ENCODE measurements at regions not wholly inside any gene's neighbourhood (a gene's known extent, or its start where the extent isn't known, plus 50 kb on each side); places are given as distances from the start of the nearest gene placed in this dataset.

- Histone ChIP-seq H3K9ac (ENCODE audit: insufficient read depth in 1 of 2, low read depth in 2 of 2, low read length in 2 of 2) (no peak overlapping the region), H3K4me3 (no peak overlapping the region), H3K27me3 (ENCODE audit: control insufficient read depth in 2 of 2, insufficient read depth in 2 of 2, low read length in 2 of 2) (peaks cover 2 to 39% of the 10 kb centered on the region in 2 experiments; a peak in 2 of 5 replicates), H3K4me1 (replicated peaks in 1 of 2; ENCODE audit: control insufficient read depth in 2 of 2, insufficient read depth in 2 of 2, low read length in 2 of 2) (no peaks in the 10 kb centered on the region), H3K36me3 (ENCODE audit: control insufficient read depth, insufficient read depth, low read length) (no peaks in the 10 kb centered on the region), H3K79me2 (ENCODE audit: control insufficient read depth, insufficient read depth, low read length) (no peaks in the 10 kb centered on the region), H3K27ac (ENCODE audit: extremely low read depth, low read depth, low read length) (no peak overlapping the region), H3K4me2 (ENCODE audit: insufficient read depth, low read length) (no peak overlapping the region), H3K9me1 (ENCODE audit: control insufficient read depth, insufficient read depth, low read length) (no peaks in the 10 kb centered on the region), H3K9me3 (replicated peaks; ENCODE audit: control insufficient read depth, insufficient read depth, low read depth, low read length) (no peaks in the 10 kb centered on the region), H2AFZ (ENCODE audit: low read depth, low read length) (no peak overlapping the region), H4K20me1 (replicated peaks; ENCODE audit: control insufficient read depth, insufficient read depth, low read length) (no peaks in the 10 kb centered on the region)
- no TSS peak for BruUV-seq (replicated peaks)
- ChIA-PET CTCF (ENCODE audit: low intra/inter-chr PET ratio) (no interaction called here), POLR2A (no interaction called here)
- ATAC-seq (no peak), DNase-seq (ENCODE audit: extremely low read depth in 1 of 4, low spot score in 3 of 4) (no peak), FAIRE-seq (no peak)
- in situ Hi-C loops (cut with MboI) (no loop called here), intact Hi-C loops (cut with micrococcal nuclease) (no loop called here)
- TF ChIP-seq ZFP36 (IDR thresholded peaks at IDR 0.05; ENCODE audit: low read depth, low read length, partially characterized antibody) (no peak), ZNF75A (CRISPR knock-in tag; IDR thresholded peaks at IDR 0.05) (no peak), SUPT5H (IDR thresholded peaks at IDR 0.05) (no peak), ESRRA (IDR thresholded peaks at IDR 0.05; ENCODE audit: borderline replicate concordance, low read depth) (no peak)
- 4% methylated on average over 3 of the region's 4 CpGs for WGBS (ENCODE audit: insufficient coverage, low coverage, missing lambda C conversion rate)
Observed at GRCh38 chr2:239774142-239774462, 251.0 kb downstream of the NDUFA10 start.

GRCh38 chr2:239773228-239774141, 251.7 kb downstream of the NDUFA10 start:
- peaks cover 2 to 33% of the 10 kb centered on the region in 2 experiments; a peak in 2 of 5 replicates for H3K27me3 ChIP-seq (ENCODE audit: control insufficient read depth in 2 of 2, insufficient read depth in 2 of 2, low read length in 2 of 2)
- no peaks in the 10 kb centered on the region for H3K4me1 ChIP-seq (replicated peaks in 1 of 2; ENCODE audit: control insufficient read depth in 2 of 2, insufficient read depth in 2 of 2, low read length in 2 of 2)
- in situ Hi-C loops (cut with MboI) (no loop called here), intact Hi-C loops (cut with micrococcal nuclease) (no loop called here)
- no peak overlapping the region for H3K4me2 ChIP-seq (ENCODE audit: insufficient read depth, low read length)
- no peaks in the 10 kb centered on the region for H3K36me3 ChIP-seq (ENCODE audit: control insufficient read depth, insufficient read depth, low read length)
- no peaks in the 10 kb centered on the region for H3K9me3 ChIP-seq (replicated peaks; ENCODE audit: control insufficient read depth, insufficient read depth, low read depth, low read length)
- no peak for FAIRE-seq
- DNase-seq (ENCODE audit: extremely low read depth in 1 of 4, low spot score in 3 of 4): no peak
- POLR2A ChIA-PET: no interaction called here
- H3K4me3 ChIP-seq: no peak overlapping the region
- no peaks in the 10 kb centered on the region for H3K79me2 ChIP-seq (ENCODE audit: control insufficient read depth, insufficient read depth, low read length)
- BruUV-seq (replicated peaks): no TSS peak
- WGBS (ENCODE audit: insufficient coverage, low coverage, missing lambda C conversion rate): under 1% methylated on average over 14 of the region's 15 CpGs
- H4K20me1 ChIP-seq (replicated peaks; ENCODE audit: control insufficient read depth, insufficient read depth, low read length): no peaks in the 10 kb centered on the region
- no peak overlapping the region for H3K9ac ChIP-seq (ENCODE audit: insufficient read depth in 1 of 2, low read depth in 2 of 2, low read length in 2 of 2)
- ATAC-seq: no peak
- H3K9me1 ChIP-seq (ENCODE audit: control insufficient read depth, insufficient read depth, low read length): no peaks in the 10 kb centered on the region
- no peak overlapping the region for H2AFZ ChIP-seq (ENCODE audit: low read depth, low read length)
- CTCF ChIA-PET (ENCODE audit: low intra/inter-chr PET ratio): no interaction called here
- H3K27ac ChIP-seq (ENCODE audit: extremely low read depth, low read depth, low read length): no peak overlapping the region
- TF ChIP-seq DIDO1 (tag; IDR thresholded peaks at IDR 0.05; ENCODE audit: low read depth) (no peak), SMAD2 (IDR thresholded peaks at IDR 0.05; ENCODE audit: low read depth, low read length) (no peak), PTBP1 (IDR thresholded peaks at IDR 0.05; ENCODE audit: low read depth, low read length) (no peak), ZBTB43 (CRISPR knock-in tag; IDR thresholded peaks at IDR 0.05) (no peak), KLF6 (CRISPR knock-in tag; IDR thresholded peaks at IDR 0.05; ENCODE audit: borderline replicate concordance) (no peak), RCOR1 (IDR thresholded peaks at IDR 0.05; ENCODE audit: borderline replicate concordance in 1 of 2, low read depth in 2 of 2, low read length in 2 of 2) (no peak), TEAD1 (CRISPR knock-in tag; IDR thresholded peaks at IDR 0.05) (no peak), ZNF133 (CRISPR knock-in tag; IDR thresholded peaks at IDR 0.05) (no peak), XRCC5 (IDR thresholded peaks at IDR 0.05; ENCODE audit: low read depth, low read length) (no peak), ARID3A (IDR thresholded peaks at IDR 0.05; ENCODE audit: borderline replicate concordance, low read depth, low read length) (no peak)
